Mesendoderm (in vitro differentiated cells): ENCODE measurements at regions not wholly inside any gene's neighbourhood (a gene's known extent, or its start where the extent isn't known, plus 50 kb on each side); places are given as distances from the start of the nearest gene placed in this dataset.
A peak's percentile ranks its signal among the peaks of the same experiment; 100 is the strongest.

Source experiments
- DNase-seq: peaks from one replicate; pipeline ENCODE4 v3.0.0; 2013
- H2AK5ac ChIP-seq: 2 replicates; pipeline ENCODE4 v1.6.1; 2013; ENCODE audit warnings: low read length, inconsistent platforms
- H2BK120ac ChIP-seq: 2 replicates; pipeline ENCODE4 v1.6.1; 2013; ENCODE audit warnings: low read depth, mild to moderate bottlenecking, low read length, moderate library complexity, mixed read lengths
- H2BK15ac ChIP-seq: replicated peaks from 2 replicates; pipeline ENCODE4 v1.6.1; 2013; ENCODE audit warnings: low read depth, mild to moderate bottlenecking, moderate library complexity
- H2BK5ac ChIP-seq: 2 replicates; pipeline ENCODE4 v1.6.1; 2013; ENCODE audit warnings: low read length, inconsistent platforms
- H3K18ac ChIP-seq: 2 replicates; pipeline ENCODE4 v1.6.1; 2013; ENCODE audit warnings: mild to moderate bottlenecking, low read length, mixed read lengths
- H3K23ac ChIP-seq: one replicate; pipeline ENCODE4 v1.6.1; 2013; ENCODE audit warnings: low read length
- H3K27ac ChIP-seq: 2 replicates; pipeline ENCODE4 v1.5.1; 2013; ENCODE audit warnings: low read depth, mild to moderate bottlenecking, inconsistent platforms, low read length, moderate library complexity
- H3K27me3 ChIP-seq: 2 replicates; pipeline ENCODE4 v1.6.1; 2013; ENCODE audit warnings: low read length, control low read depth, mild to moderate bottlenecking, inconsistent platforms; ENCODE audit not compliant: insufficient read depth, poor library complexity
- H3K36me3 ChIP-seq: 2 replicates; pipeline ENCODE4 v1.6.1; 2013; ENCODE audit warnings: low read length, inconsistent platforms; ENCODE audit not compliant: control insufficient read depth, insufficient read depth
- H3K4ac ChIP-seq: one replicate; pipeline ENCODE4 v1.6.1; 2013; ENCODE audit warnings: low read depth, mild to moderate bottlenecking, low read length, moderate library complexity
- H3K4me1 ChIP-seq: 2 replicates; pipeline ENCODE4 v1.6.1; 2013; ENCODE audit warnings: low read depth, low read length, inconsistent platforms; ENCODE audit not compliant: control insufficient read depth
- H3K4me2 ChIP-seq: 2 replicates; pipeline ENCODE4 v1.6.1; 2013; ENCODE audit warnings: low read length
- H3K4me3 ChIP-seq: 2 replicates; pipeline ENCODE4 v1.5.1; 2013; ENCODE audit warnings: mild to moderate bottlenecking, low read length
- H3K56ac ChIP-seq: one replicate; pipeline ENCODE4 v1.6.1; 2013; ENCODE audit warnings: low read length
- H3K79me1 ChIP-seq: 2 replicates; pipeline ENCODE4 v1.6.1; 2013; ENCODE audit warnings: low read length, inconsistent platforms
- H3K79me2 ChIP-seq: 2 replicates; pipeline ENCODE4 v1.6.1; 2013; ENCODE audit warnings: mild to moderate bottlenecking, low read length; ENCODE audit not compliant: control insufficient read depth, insufficient read depth
- H3K9ac ChIP-seq: 2 replicates; pipeline ENCODE4 v1.6.1; 2013; ENCODE audit warnings: low read length, inconsistent platforms
- H4K5ac ChIP-seq: one replicate; pipeline ENCODE4 v1.6.1; 2013; ENCODE audit warnings: low read length
- H4K8ac ChIP-seq: one replicate; pipeline ENCODE4 v1.6.1; 2013; ENCODE audit warnings: low read depth, mild to moderate bottlenecking, control low read depth, low read length, moderate library complexity
- WGBS: extraction: QIAGEN DNeasy Blood & Tissue Kit; methylation state at CpG from one replicate; pipeline ENCODE4 v1.1.7; 2013; ENCODE audit warnings: low lambda C conversion rate, missing lambda C conversion rate; ENCODE audit not compliant: insufficient coverage; ENCODE audit errors: extremely low coverage; 5-methylcytosine and 5-hydroxymethylcytosine counted together

DNA sequence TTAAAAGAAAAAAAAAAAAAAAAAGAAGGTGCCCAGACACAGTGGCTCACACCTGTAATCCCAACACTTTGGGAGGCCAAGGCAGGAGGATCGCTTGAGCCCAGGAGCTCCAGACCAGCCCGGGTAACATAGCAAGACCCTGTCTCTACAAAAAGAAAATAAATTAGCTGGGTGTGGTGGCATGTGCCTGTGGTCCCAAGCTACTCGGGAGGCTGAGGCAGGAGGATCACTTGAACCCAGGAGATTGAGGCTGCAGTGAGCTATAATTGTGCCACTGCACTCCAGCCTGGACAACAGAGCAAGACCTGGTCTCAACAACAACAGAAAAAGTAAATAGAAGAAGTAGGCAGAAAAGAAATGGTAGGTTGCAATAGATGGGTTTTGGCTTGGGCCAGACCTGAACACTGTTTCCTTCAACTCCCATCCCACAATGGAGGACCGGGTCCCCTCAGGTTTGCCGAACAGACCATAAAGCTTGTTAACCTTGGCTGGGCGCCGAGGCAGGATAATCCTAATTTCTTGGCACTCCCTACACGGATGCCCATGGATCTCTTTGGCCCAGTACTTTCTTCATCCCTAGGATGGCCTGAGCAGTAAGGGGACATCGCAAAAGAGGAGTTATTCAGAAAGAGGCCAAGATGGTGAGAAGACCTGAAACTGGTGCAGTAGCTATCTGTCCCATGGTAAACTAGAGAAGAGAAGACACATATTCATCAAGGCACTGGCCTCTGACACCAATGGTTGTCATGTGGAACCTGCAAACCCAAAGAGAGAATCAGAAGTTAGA is 165.5 kb upstream of the CCND2 start:
- Histone ChIP-seq H4K8ac (no peak overlapping the region), H3K36me3 (no peaks in the 10 kb centered on the region), H3K4ac (no peak overlapping the region), H2BK5ac (no peak overlapping the region), H2BK15ac (no peak overlapping the region), H3K23ac (no peak overlapping the region), H2BK120ac (no peak overlapping the region), H2AK5ac (no peak overlapping the region), H3K4me1 (no peaks in the 10 kb centered on the region), H3K56ac (no peak overlapping the region), H3K27me3 (no peaks in the 10 kb centered on the region), H3K79me1 (no peaks in the 10 kb centered on the region), H3K4me2 (no peak overlapping the region), H4K5ac (no peak overlapping the region), H3K18ac (no peak overlapping the region), H3K9ac (no peak overlapping the region), H3K79me2 (no peaks in the 10 kb centered on the region), H3K27ac (no peak overlapping the region), H3K4me3 (no peak overlapping the region)
- no peak for DNase-seq
- WGBS = no CpG with 5 or more reads among the region's 9 CpGs

DNA sequence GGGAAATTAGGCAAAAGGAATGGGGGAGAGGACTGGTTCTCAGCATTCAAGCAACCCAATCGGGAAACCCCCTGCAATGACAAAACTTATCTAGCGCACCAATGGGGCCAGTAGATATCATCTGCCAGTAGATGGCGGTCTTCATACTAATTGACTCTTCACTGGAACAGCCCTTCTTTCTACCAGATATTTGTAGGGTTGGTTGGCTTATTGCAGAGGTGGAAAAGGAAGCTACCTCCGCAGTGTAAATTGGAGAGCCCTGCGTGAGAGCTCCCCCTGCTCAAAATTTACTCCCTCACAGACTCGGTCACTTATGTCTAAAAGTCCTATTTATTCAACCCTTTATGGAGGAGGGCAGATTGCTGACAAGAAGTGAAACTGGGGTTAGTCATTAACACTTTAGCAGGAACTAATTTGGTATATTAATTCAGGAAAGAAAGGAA is 166.1 kb upstream of the CCND2 start:
- DNase-seq = peak; percentile 90

DNA sequence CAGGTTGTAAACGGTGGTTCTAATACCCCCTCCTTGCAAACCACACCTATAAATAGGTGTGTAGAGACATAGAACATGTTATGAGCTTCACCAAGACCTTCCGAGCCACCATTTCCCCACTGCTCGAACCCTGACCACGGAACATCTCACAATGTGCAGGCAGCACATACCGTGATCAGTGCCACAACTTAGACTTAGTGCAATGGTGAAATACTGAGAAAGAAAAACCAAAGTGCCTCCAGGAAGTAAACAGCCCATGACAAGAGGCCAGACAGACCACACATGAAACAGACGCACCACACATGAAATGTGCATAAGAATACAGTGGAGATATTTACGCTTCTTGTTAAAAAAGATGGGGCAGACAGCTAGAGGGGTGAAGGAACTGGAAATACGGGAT is 166.9 kb upstream of the CCND2 start:
- H3K18ac ChIP-seq = no peak overlapping the region
- H3K4me2 ChIP-seq = no peak overlapping the region
- H2BK120ac ChIP-seq = no peak overlapping the region
- no peak overlapping the region for H3K27ac ChIP-seq
- no peak overlapping the region for H4K8ac ChIP-seq
- H3K79me2 ChIP-seq = no peaks in the 10 kb centered on the region
- no peak overlapping the region for H3K4ac ChIP-seq
- H3K23ac ChIP-seq = no peak overlapping the region
- no peaks in the 10 kb centered on the region for H3K4me1 ChIP-seq
- no peak overlapping the region for H3K56ac ChIP-seq
- no peak overlapping the region for H3K4me3 ChIP-seq
- H3K79me1 ChIP-seq = no peaks in the 10 kb centered on the region
- H2BK15ac ChIP-seq = no peak overlapping the region
- H2AK5ac ChIP-seq = no peak overlapping the region
- no peak overlapping the region for H2BK5ac ChIP-seq
- no peaks in the 10 kb centered on the region for H3K27me3 ChIP-seq
- no CpG with 5 or more reads among the region's 8 CpGs for WGBS
- H3K36me3 ChIP-seq = no peaks in the 10 kb centered on the region
- H4K5ac ChIP-seq = no peak overlapping the region
- no peak overlapping the region for H3K9ac ChIP-seq
- DNase-seq = no peak

More for the DNA sequence above, 166.1 kb upstream of the CCND2 start:
- no peak overlapping the region for H3K4me3 ChIP-seq
- no peaks in the 10 kb centered on the region for H3K79me2 ChIP-seq
- H3K79me1 ChIP-seq = no peaks in the 10 kb centered on the region
- no peak overlapping the region for H3K56ac ChIP-seq
- H3K18ac ChIP-seq = no peak overlapping the region
- no CpG with 5 or more reads among the region's 6 CpGs for WGBS
- no peaks in the 10 kb centered on the region for H3K27me3 ChIP-seq
- H2AK5ac ChIP-seq = no peak overlapping the region
- no peak overlapping the region for H3K27ac ChIP-seq
- no peaks in the 10 kb centered on the region for H3K36me3 ChIP-seq
- H3K23ac ChIP-seq = no peak overlapping the region
- no peak overlapping the region for H2BK120ac ChIP-seq
- H3K4me2 ChIP-seq = no peak overlapping the region
- H4K5ac ChIP-seq = no peak overlapping the region
- no peak overlapping the region for H2BK15ac ChIP-seq
- H4K8ac ChIP-seq = no peak overlapping the region
- H3K4ac ChIP-seq = no peak overlapping the region
- H2BK5ac ChIP-seq = no peak overlapping the region
- no peaks in the 10 kb centered on the region for H3K4me1 ChIP-seq
- H3K9ac ChIP-seq = no peak overlapping the region

DNA sequence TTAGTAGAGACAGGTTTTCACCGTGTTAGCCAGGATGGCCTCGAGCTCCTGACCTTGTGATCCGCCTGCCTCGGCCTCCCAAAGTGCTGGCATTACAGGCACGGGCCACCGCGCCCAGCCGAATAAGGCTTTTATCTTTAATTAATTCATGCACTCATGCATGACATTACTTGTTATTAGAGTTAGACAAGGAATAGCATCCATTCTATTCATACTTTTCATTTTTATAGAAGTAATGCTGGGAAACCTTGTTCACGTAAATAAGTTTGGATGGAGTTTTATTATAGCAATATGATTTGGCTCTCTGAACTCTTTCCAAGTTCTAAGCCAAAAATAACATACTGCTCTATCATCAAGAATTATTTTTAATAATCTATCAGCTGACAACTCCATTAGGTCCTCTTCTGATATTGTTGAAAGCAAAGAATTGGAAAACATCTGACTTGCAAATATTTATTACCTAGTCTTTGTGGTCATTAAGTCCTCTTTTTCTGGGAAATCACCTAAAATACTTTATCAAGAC is 168.8 kb upstream of the CCND2 start:
- no CpG with 5 or more reads among the region's 9 CpGs for WGBS
- Histone ChIP-seq H3K18ac (no peak overlapping the region), H3K4ac (no peak overlapping the region), H3K56ac (no peak overlapping the region), H3K79me2 (no peaks in the 10 kb centered on the region), H4K5ac (no peak overlapping the region), H2BK15ac (no peak overlapping the region), H2AK5ac (no peak overlapping the region), H4K8ac (no peak overlapping the region), H2BK120ac (no peak overlapping the region), H3K4me3 (no peak overlapping the region), H3K27me3 (no peaks in the 10 kb centered on the region), H3K79me1 (no peaks in the 10 kb centered on the region), H3K27ac (no peak overlapping the region), H3K23ac (no peak overlapping the region), H3K4me2 (no peak overlapping the region), H2BK5ac (no peak overlapping the region), H3K9ac (no peak overlapping the region), H3K36me3 (no peaks in the 10 kb centered on the region), H3K4me1 (no peaks in the 10 kb centered on the region)
- DNase-seq = no peak

DNA sequence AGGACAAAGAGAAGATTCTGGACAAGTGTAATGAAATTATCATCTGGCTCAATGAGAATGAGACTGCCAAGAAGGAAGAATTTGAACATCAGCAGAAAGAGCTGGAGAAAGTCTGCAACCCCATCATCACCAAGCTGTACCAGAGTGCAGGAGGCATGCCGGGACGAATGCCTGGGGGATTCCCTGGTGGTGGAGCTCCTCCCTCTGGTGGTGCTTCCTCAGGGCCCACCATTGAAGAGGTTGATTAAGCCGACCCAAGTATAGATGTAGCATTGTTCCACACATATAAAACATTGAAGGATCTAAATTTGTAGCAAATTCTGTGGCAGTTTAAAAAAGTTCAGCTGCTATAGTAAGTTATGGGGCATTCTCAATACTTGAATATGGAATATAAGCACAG is 174.3 kb upstream of the CCND2 start:
- H3K4ac ChIP-seq = no peak overlapping the region
- H3K79me2 ChIP-seq = no peaks in the 10 kb centered on the region
- no peak overlapping the region for H3K23ac ChIP-seq
- no peak overlapping the region for H3K56ac ChIP-seq
- no peak overlapping the region for H4K5ac ChIP-seq
- H4K8ac ChIP-seq = no peak overlapping the region
- WGBS = no CpG with 5 or more reads among the region's 3 CpGs
- H2AK5ac ChIP-seq = no peak overlapping the region
- peak; percentile 37 for DNase-seq
- no peaks in the 10 kb centered on the region for H3K79me1 ChIP-seq
- H3K4me3 ChIP-seq = no peak overlapping the region
- H2BK120ac ChIP-seq = no peak overlapping the region
- no peaks in the 10 kb centered on the region for H3K27me3 ChIP-seq
- no peak overlapping the region for H3K4me2 ChIP-seq
- no peaks in the 10 kb centered on the region for H3K4me1 ChIP-seq
- no peak overlapping the region for H2BK15ac ChIP-seq
- H3K9ac ChIP-seq = no peak overlapping the region
- no peak overlapping the region for H3K18ac ChIP-seq
- H3K27ac ChIP-seq = no peak overlapping the region
- H2BK5ac ChIP-seq = no peak overlapping the region
- H3K36me3 ChIP-seq = no peaks in the 10 kb centered on the region
